Loucy (cell line): ENCODE measurements at regions not wholly inside any gene's neighbourhood (a gene's known extent, or its start where the extent isn't known, plus 50 kb on each side); places are given as distances from the start of the nearest gene placed in this dataset.

ENCODE experiments used
- H2AFZ ChIP-seq: fragments of 200-600 bp; sonication (generic); 2 replicates; pipeline ENCODE4 v1.6.0; 2016; ENCODE audit warnings: antibody characterized with exemption, mild to moderate bottlenecking, low read length, moderate library complexity
- H3F3A ChIP-seq: fragments of 200-600 bp; 2 replicates; pipeline ENCODE4 v1.6.0; 2016; ENCODE audit warnings: antibody characterized with exemption, low read depth, mild to moderate bottlenecking
- H3K27me3 ChIP-seq: fragments of 200-600 bp; sonication (generic); 2 replicates; pipeline ENCODE4 v1.6.1; 2014; ENCODE audit warnings: low read length, mild to moderate bottlenecking; ENCODE audit not compliant: insufficient read depth, poor library complexity, severe bottlenecking
- H3K36me3 ChIP-seq: fragments of 200-600 bp; sonication (generic); 2 replicates; pipeline ENCODE4 v1.6.1; 2016; ENCODE audit warnings: low read length; ENCODE audit not compliant: insufficient read depth
- H3K4me1 ChIP-seq: fragments of 200-600 bp; sonication (generic); 2 replicates; pipeline ENCODE4 v1.5.1; 2014; ENCODE audit warnings: low read length, mild to moderate bottlenecking; ENCODE audit not compliant: insufficient read depth, poor library complexity, severe bottlenecking
- H3K4me2 ChIP-seq: fragments of 200-600 bp; sonication (generic); 2 replicates; pipeline ENCODE4 v1.6.0; 2014; ENCODE audit warnings: antibody characterized with exemption, low read length, low read depth, mild to moderate bottlenecking; ENCODE audit not compliant: poor library complexity, severe bottlenecking
- H3K4me3 ChIP-seq: fragments of 200-600 bp; sonication (generic); 2 replicates; pipeline ENCODE4 v1.5.1; 2014; ENCODE audit warnings: low read length, mild to moderate bottlenecking, mixed read lengths; ENCODE audit not compliant: poor library complexity, severe bottlenecking
- H3K79me2 ChIP-seq: fragments of 200-600 bp; sonication (generic); 2 replicates; pipeline ENCODE4 v1.6.1; 2014; ENCODE audit warnings: low read length; ENCODE audit not compliant: insufficient read depth
- H3K9ac ChIP-seq: fragments of 200-600 bp; sonication (generic); 2 replicates; pipeline ENCODE4 v1.6.0; 2014; ENCODE audit warnings: mild to moderate bottlenecking, low read depth, low read length, moderate library complexity; ENCODE audit not compliant: poor library complexity, severe bottlenecking
- H3K9me2 ChIP-seq: fragments of 200-600 bp; sonication (generic); replicated peaks from 2 replicates; pipeline ENCODE4 v1.6.1; 2016; ENCODE audit warnings: low read depth, low read length, mixed read lengths
- H3K9me3 ChIP-seq: fragments of 200-600 bp; sonication (generic); 2 replicates; pipeline ENCODE4 v1.6.1; 2014; ENCODE audit warnings: mild to moderate bottlenecking, antibody characterized with exemption, low read length, low read depth; ENCODE audit not compliant: insufficient read depth
- H4K20me1 ChIP-seq: fragments of 200-600 bp; sonication (generic); 2 replicates; pipeline ENCODE4 v1.6.0; 2014; ENCODE audit warnings: antibody characterized with exemption, low read length, mild to moderate bottlenecking; ENCODE audit not compliant: insufficient read depth, poor library complexity, severe bottlenecking
- EZH2phosphoT487 ChIP-seq: fragments of 200-600 bp; IDR thresholded peaks from 2 replicates; pipeline ENCODE4 v1.6.1; 2018; ENCODE audit warnings: antibody characterized with exemption, mild to moderate bottlenecking, moderate library complexity, borderline replicate concordance
- TF ChIP-seq, protein P1 (sequence below): fragments of 200-600 bp; sonication (generic); conservative IDR thresholded peaks from 2 replicates; pipeline ENCODE4 v1.5.1; 2014; ENCODE audit warnings: mild to moderate bottlenecking, antibody characterized with exemption, low read length

DNA sequence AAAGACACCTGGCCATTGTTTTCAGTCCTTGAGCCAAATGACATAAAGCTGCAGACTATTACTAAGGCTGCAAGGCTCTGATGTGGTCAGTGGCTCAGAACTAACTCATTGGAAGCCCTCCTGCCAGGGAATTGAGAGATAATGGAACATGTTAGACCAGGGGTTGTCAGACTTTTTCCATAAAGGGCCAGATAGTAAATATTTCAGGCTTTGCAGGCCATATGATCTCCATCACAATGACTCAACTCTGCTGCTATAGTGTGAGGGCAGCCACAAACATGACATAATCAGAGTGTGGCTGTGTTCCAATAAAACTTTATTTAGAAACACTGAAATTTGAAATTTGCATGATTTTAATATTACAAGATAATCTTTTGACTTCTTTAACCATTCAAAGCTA is 140.3 kb downstream of the TMEM30B start:
- Histone ChIP-seq H3K79me2 (no peaks in the 10 kb centered on the region), H3K4me1 (no peaks in the 10 kb centered on the region), H3K4me3 (no peak overlapping the region), H3K9ac (no peak overlapping the region), H3K4me2 (no peak overlapping the region), H3K27me3 (no peaks in the 10 kb centered on the region), H3K36me3 (no peaks in the 10 kb centered on the region), H3K9me2 (no peaks in the 10 kb centered on the region), H3F3A (no peaks in the 10 kb centered on the region), H4K20me1 (no peaks in the 10 kb centered on the region), H3K9me3 (peaks cover 11% of the 10 kb centered on the region; the same call in 1 of the 2 replicates), H2AFZ (no peak overlapping the region)
- TF ChIP-seq, protein P1, sequence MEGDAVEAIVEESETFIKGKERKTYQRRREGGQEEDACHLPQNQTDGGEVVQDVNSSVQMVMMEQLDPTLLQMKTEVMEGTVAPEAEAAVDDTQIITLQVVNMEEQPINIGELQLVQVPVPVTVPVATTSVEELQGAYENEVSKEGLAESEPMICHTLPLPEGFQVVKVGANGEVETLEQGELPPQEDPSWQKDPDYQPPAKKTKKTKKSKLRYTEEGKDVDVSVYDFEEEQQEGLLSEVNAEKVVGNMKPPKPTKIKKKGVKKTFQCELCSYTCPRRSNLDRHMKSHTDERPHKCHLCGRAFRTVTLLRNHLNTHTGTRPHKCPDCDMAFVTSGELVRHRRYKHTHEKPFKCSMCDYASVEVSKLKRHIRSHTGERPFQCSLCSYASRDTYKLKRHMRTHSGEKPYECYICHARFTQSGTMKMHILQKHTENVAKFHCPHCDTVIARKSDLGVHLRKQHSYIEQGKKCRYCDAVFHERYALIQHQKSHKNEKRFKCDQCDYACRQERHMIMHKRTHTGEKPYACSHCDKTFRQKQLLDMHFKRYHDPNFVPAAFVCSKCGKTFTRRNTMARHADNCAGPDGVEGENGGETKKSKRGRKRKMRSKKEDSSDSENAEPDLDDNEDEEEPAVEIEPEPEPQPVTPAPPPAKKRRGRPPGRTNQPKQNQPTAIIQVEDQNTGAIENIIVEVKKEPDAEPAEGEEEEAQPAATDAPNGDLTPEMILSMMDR: no peak
- no peak for TF ChIP-seq EZH2phosphoT487

GRCh38 chr14:61140271-61140670 is 140.9 kb downstream of the TMEM30B start:
- no peak overlapping the region for H3K9ac ChIP-seq
- no peaks in the 10 kb centered on the region for H3K4me1 ChIP-seq
- H3K4me3 ChIP-seq: no peak overlapping the region
- no peaks in the 10 kb centered on the region for H3K9me2 ChIP-seq
- no peak for TF ChIP-seq EZH2phosphoT487
- TF ChIP-seq, protein P1: no peak
- H3K36me3 ChIP-seq: no peaks in the 10 kb centered on the region
- H4K20me1 ChIP-seq: no peaks in the 10 kb centered on the region
- no peaks in the 10 kb centered on the region for H3K27me3 ChIP-seq
- no peak overlapping the region for H2AFZ ChIP-seq
- H3K9me3 ChIP-seq: peaks cover 10% of the 10 kb centered on the region; the same call in 1 of the 2 replicates
- H3K79me2 ChIP-seq: no peaks in the 10 kb centered on the region
- H3F3A ChIP-seq: no peaks in the 10 kb centered on the region
- H3K4me2 ChIP-seq: no peak overlapping the region

- Histone ChIP-seq H3K9ac (no peak overlapping the region), H4K20me1 (no peaks in the 10 kb centered on the region), H3K4me3 (no peak overlapping the region), H2AFZ (no peak overlapping the region), H3K9me2 (no peaks in the 10 kb centered on the region), H3K4me1 (no peaks in the 10 kb centered on the region), H3K9me3 (peaks cover 4% of the 10 kb centered on the region; the same call in 1 of the 2 replicates), H3F3A (no peaks in the 10 kb centered on the region), H3K27me3 (no peaks in the 10 kb centered on the region), H3K4me2 (no peak overlapping the region), H3K79me2 (no peaks in the 10 kb centered on the region), H3K36me3 (no peaks in the 10 kb centered on the region)
- TF ChIP-seq, protein P1: no peak
- no peak for TF ChIP-seq EZH2phosphoT487
These were observed 142.0 kb downstream of the TMEM30B start for GRCh38 chr14:61139006-61139599.
